CD14-positive monocyte (primary cell): ENCODE measurements at regions not wholly inside any gene's neighbourhood (a gene's known extent, or its start where the extent isn't known, plus 50 kb on each side); places are given as distances from the start of the nearest gene placed in this dataset.

Experiments used
- DNase-seq, 3 donors: peaks; one replicate each; pipeline ENCODE4 v3.0.0-alpha.2; 2011 to 2022
- H2AFZ ChIP-seq: 2 replicates; pipeline ENCODE4 v1.6.0; 2012; ENCODE audit warnings: mild to moderate bottlenecking, low read depth, low read length, inconsistent platforms; ENCODE audit not compliant: insufficient read depth, poor library complexity, severe bottlenecking
- H3K27ac ChIP-seq, 2 donors: 1 replicate in 1 of 2; 2 replicates in 1 of 2; pipeline ENCODE4 v1.5.1; 2012 to 2013; ENCODE audit warnings: low read length in 2 of 2, control low read depth in 1 of 2, inconsistent platforms in 1 of 2, low read depth in 1 of 2, mild to moderate bottlenecking in 1 of 2
- H3K27me3 ChIP-seq, 2 donors: one replicate each; pipeline versions ENCODE4 v1.6.0 to v1.6.1; 2011 to 2013; ENCODE audit warnings: low read length in 2 of 2; ENCODE audit not compliant: control insufficient read depth in 2 of 2, insufficient read depth in 2 of 2
- H3K36me3 ChIP-seq, 2 donors: replicated peaks in 1 of 2; 1 replicate in 1 of 2; 2 replicates in 1 of 2; pipeline versions ENCODE4 v1.5.1 to v1.6.1; 2012 to 2013; ENCODE audit warnings: low read length in 2 of 2, control low read depth in 1 of 2, inconsistent platforms in 1 of 2, mild to moderate bottlenecking in 1 of 2; ENCODE audit not compliant: insufficient read depth in 2 of 2, control insufficient read depth in 1 of 2
- H3K4me1 ChIP-seq, 2 donors: 1 replicate in 1 of 2; 2 replicates in 1 of 2; pipeline versions ENCODE4 v1.5.1 to v1.6.1; 2012 to 2013; ENCODE audit warnings: low read length in 2 of 2, control low read depth in 1 of 2, inconsistent platforms in 1 of 2, mild to moderate bottlenecking in 1 of 2, moderate library complexity in 1 of 2; ENCODE audit not compliant: insufficient read depth in 2 of 2, control insufficient read depth in 1 of 2
- H3K4me2 ChIP-seq: replicated peaks from 2 replicates; pipeline ENCODE3; 2012; ENCODE audit warnings: low read length, moderate library complexity, mild to moderate bottlenecking; ENCODE audit not compliant: poor library complexity, severe bottlenecking; ENCODE audit errors: extremely low read depth
- H3K4me3 ChIP-seq, 3 experiments: fragments of 200-600 bp in 1 of 3; sonication (generic) in 1 of 3; replicated peaks in 1 of 3; 1 replicate in 2 of 3; 2 replicates in 1 of 3; pipeline ENCODE4 v1.5.1; 2011 to 2013; ENCODE audit warnings: low read length in 3 of 3, mild to moderate bottlenecking in 3 of 3, control low read depth in 2 of 3, low read depth in 2 of 3, inconsistent platforms in 1 of 3, moderate library complexity in 1 of 3
- H3K79me2 ChIP-seq: 2 replicates; pipeline ENCODE4 v1.6.0; 2012; ENCODE audit warnings: mild to moderate bottlenecking, control low read depth, inconsistent platforms, low read length, moderate library complexity; ENCODE audit not compliant: insufficient read depth
- H3K9ac ChIP-seq: 2 replicates; pipeline ENCODE4 v1.6.0; 2017; ENCODE audit warnings: low read length, mild to moderate bottlenecking; ENCODE audit not compliant: insufficient read depth, poor library complexity, severe bottlenecking
- H3K9me3 ChIP-seq, 2 donors: replicated peaks in 1 of 2; 1 replicate in 1 of 2; 2 replicates in 1 of 2; pipeline versions ENCODE4 v1.5.1 to v1.6.1; 2012 to 2013; ENCODE audit warnings: low read length in 2 of 2, control low read depth in 1 of 2; ENCODE audit not compliant: control insufficient read depth in 1 of 2, insufficient read depth in 1 of 2
- H4K20me1 ChIP-seq: 2 replicates; pipeline ENCODE4 v1.6.0; 2012; ENCODE audit warnings: mild to moderate bottlenecking, low read length, control low read depth, moderate library complexity; ENCODE audit not compliant: insufficient read depth
- H3K27ac Mint-ChIP-seq, 7 donors: one replicate each; pipeline ENCODE4 v1.8.0; 2020; ENCODE audit warnings: mild to moderate bottlenecking in 7 of 7, mixed read lengths in 7 of 7, moderate library complexity in 6 of 7, inconsistent platforms in 2 of 7
- H3K27me3 Mint-ChIP-seq, 3 donors: one replicate each; pipeline ENCODE4 v1.8.0; 2021 to 2022; ENCODE audit warnings: low read depth in 3 of 3, mild to moderate bottlenecking in 3 of 3, mixed read lengths in 3 of 3, moderate library complexity in 3 of 3, inconsistent platforms in 1 of 3
- H3K36me3 Mint-ChIP-seq, 2 donors: one replicate each; pipeline ENCODE4 v1.8.0; 2020; ENCODE audit warnings: mixed read lengths in 2 of 2, inconsistent platforms in 1 of 2, mild to moderate bottlenecking in 1 of 2
- H3K4me1 Mint-ChIP-seq: one replicate; pipeline ENCODE4 v1.8.0; 2020; ENCODE audit warnings: mild to moderate bottlenecking, mixed read lengths
- H3K4me3 Mint-ChIP-seq, 2 donors: one replicate each; pipeline ENCODE4 v1.8.0; 2020; ENCODE audit warnings: mild to moderate bottlenecking in 2 of 2, mixed read lengths in 2 of 2, moderate library complexity in 1 of 2
- H3K9me3 Mint-ChIP-seq, 7 donors: one replicate each; pipeline ENCODE4 v1.8.0; 2020 to 2022; ENCODE audit warnings: mixed read lengths in 7 of 7, mild to moderate bottlenecking in 6 of 7, moderate library complexity in 6 of 7, inconsistent platforms in 2 of 7
- WGBS: methylation state at CpG from one replicate; pipeline ENCODE4 v1.1.5; 2013; ENCODE audit warnings: missing lambda C conversion rate; ENCODE audit not compliant: insufficient coverage; 5-methylcytosine and 5-hydroxymethylcytosine counted together
- intact Hi-C, 2 donors: fragments of 100-400 bp; cut with micrococcal nuclease; formaldehyde crosslinking; loops; one replicate each; pipeline versions ENCODE4 v1.15.0 to v1.15.1; 2023
- TF ChIP-seq, protein P1 (sequence below): fragments of 200-600 bp; IDR thresholded peaks from one replicate; pipeline ENCODE4 v1.8.0; 2022; ENCODE audit warnings: antibody characterized with exemption, mild to moderate bottlenecking

GRCh38 chr13:37927561-37927960 is 58.0 kb upstream of the TRPC4 start:
- Mint-ChIP-seq H3K4me1 (no peaks in the 10 kb centered on the region), H3K4me3 (no peak overlapping the region), H3K27me3 (peaks cover 0 to 2% (median 0%) of the 10 kb centered on the region in 3 donors), H3K27ac (no peak overlapping the region), H3K9me3 (peaks cover 0 to 2% (median 0%) of the 10 kb centered on the region in 7 donors), H3K36me3 (no peaks in the 10 kb centered on the region)
- no CpG with 5 or more reads among the region's 4 CpGs for WGBS
- H4K20me1 ChIP-seq = no peaks in the 10 kb centered on the region
- no peaks in the 10 kb centered on the region for H3K9me3 ChIP-seq
- no peak overlapping the region for H3K27ac ChIP-seq
- no peak overlapping the region for H3K4me3 ChIP-seq
- TF ChIP-seq, protein P1, sequence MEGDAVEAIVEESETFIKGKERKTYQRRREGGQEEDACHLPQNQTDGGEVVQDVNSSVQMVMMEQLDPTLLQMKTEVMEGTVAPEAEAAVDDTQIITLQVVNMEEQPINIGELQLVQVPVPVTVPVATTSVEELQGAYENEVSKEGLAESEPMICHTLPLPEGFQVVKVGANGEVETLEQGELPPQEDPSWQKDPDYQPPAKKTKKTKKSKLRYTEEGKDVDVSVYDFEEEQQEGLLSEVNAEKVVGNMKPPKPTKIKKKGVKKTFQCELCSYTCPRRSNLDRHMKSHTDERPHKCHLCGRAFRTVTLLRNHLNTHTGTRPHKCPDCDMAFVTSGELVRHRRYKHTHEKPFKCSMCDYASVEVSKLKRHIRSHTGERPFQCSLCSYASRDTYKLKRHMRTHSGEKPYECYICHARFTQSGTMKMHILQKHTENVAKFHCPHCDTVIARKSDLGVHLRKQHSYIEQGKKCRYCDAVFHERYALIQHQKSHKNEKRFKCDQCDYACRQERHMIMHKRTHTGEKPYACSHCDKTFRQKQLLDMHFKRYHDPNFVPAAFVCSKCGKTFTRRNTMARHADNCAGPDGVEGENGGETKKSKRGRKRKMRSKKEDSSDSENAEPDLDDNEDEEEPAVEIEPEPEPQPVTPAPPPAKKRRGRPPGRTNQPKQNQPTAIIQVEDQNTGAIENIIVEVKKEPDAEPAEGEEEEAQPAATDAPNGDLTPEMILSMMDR = no peak
- H3K27me3 ChIP-seq = no peaks in the 10 kb centered on the region
- H2AFZ ChIP-seq = no peak overlapping the region
- no peaks in the 10 kb centered on the region for H3K4me1 ChIP-seq
- no peaks in the 10 kb centered on the region for H3K79me2 ChIP-seq
- H3K36me3 ChIP-seq = no peaks in the 10 kb centered on the region
- no peak overlapping the region for H3K9ac ChIP-seq
- no peak for DNase-seq
- intact Hi-C loops = no loop called here
- no peak overlapping the region for H3K4me2 ChIP-seq

- H4K20me1 ChIP-seq = no peaks in the 10 kb centered on the region
- H3K4me3 ChIP-seq = no peak overlapping the region
- no peak overlapping the region for H3K9ac ChIP-seq
- DNase-seq = no peak
- Mint-ChIP-seq H3K27me3 (no peaks in the 10 kb centered on the region), H3K4me3 (no peak overlapping the region), H3K36me3 (no peaks in the 10 kb centered on the region), H3K27ac (no peak overlapping the region), H3K4me1 (no peaks in the 10 kb centered on the region), H3K9me3 (peaks cover 0 to 1% (median 0%) of the 10 kb centered on the region in 7 donors)
- no peaks in the 10 kb centered on the region for H3K79me2 ChIP-seq
- intact Hi-C loops = no loop called here
- no peak overlapping the region for H3K4me2 ChIP-seq
- no peak overlapping the region for H3K27ac ChIP-seq
- H2AFZ ChIP-seq = no peak overlapping the region
- H3K27me3 ChIP-seq = no peaks in the 10 kb centered on the region
- H3K36me3 ChIP-seq = no peaks in the 10 kb centered on the region
- WGBS = 76% methylated on average over 3 of the region's 7 CpGs
- no peaks in the 10 kb centered on the region for H3K4me1 ChIP-seq
- TF ChIP-seq, protein P1 = no peak
- H3K9me3 ChIP-seq = no peaks in the 10 kb centered on the region
Observed at GRCh38 chr13:37925878-37926473, 56.4 kb upstream of the TRPC4 start.
